SH-SY5Y (cell line): ENCODE measurements at regions not wholly inside any gene's neighbourhood (a gene's known extent, or its start where the extent isn't known, plus 50 kb on each side); places are given as distances from the start of the nearest gene placed in this dataset.

ENCODE experiments used
- GATA2 ChIP-seq: IDR thresholded peaks from 2 replicates; pipeline ENCODE4 v1.6.1; 2011; ENCODE audit warnings: mild to moderate bottlenecking, low read depth, low read length
- GATA3 ChIP-seq: IDR thresholded peaks from 2 replicates; pipeline ENCODE4 v1.6.1; 2011; ENCODE audit warnings: low read depth, mild to moderate bottlenecking, low read length, moderate library complexity

DNA sequence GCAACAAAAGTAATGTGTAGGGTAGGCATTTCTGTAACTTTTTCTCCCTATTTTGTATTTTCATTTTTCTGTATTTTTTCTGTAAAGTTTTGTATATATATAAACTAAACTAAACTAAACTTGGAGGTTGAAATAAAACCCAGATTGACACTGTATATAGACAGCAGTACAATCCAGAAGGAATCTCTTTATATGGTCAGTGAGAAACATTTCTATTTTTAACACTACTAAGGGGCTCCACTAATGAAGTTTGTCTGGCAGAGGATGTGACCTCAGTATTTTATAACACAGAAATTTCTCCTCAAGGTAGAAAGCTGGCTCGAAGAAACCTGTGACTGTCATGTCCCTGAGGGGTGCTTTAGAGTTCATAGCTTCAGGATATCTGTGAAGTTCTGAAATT lies 959.2 kb downstream of the ADGRL3 start:
- no peak for TF ChIP-seq GATA2
- no peak for TF ChIP-seq GATA3
